IPS-18c (cell line): ENCODE measurements at regions not wholly inside any gene's neighbourhood (a gene's known extent, or its start where the extent isn't known, plus 50 kb on each side); places are given as distances from the start of the nearest gene placed in this dataset.

ENCODE experiments used
- H3K4me3 ChIP-seq: 2 replicates; pipeline ENCODE4 v1.7.0; 2013; ENCODE audit warnings: low read depth, mild to moderate bottlenecking, low read length, moderate library complexity; ENCODE audit not compliant: insufficient read depth
- H3K9me3 ChIP-seq: one replicate; pipeline ENCODE4 v1.6.1; 2013; ENCODE audit warnings: mild to moderate bottlenecking, low read length, moderate library complexity; ENCODE audit not compliant: control insufficient read depth, insufficient read depth

- no peaks in the 10 kb centered on the region for H3K9me3 ChIP-seq
- H3K4me3 ChIP-seq = no peak overlapping the region
These were observed 221.1 kb upstream of the SALL3 start for GRCh38 chr18:78758496-78758895.

GRCh38 chr18:78762753-78763152 lies 216.9 kb upstream of the SALL3 start:
- H3K9me3 ChIP-seq = no peaks in the 10 kb centered on the region
- H3K4me3 ChIP-seq = no peak overlapping the region

- H3K9me3 ChIP-seq = no peaks in the 10 kb centered on the region
These were observed 215.1 kb upstream of the SALL3 start for GRCh38 chr18:78764544-78764943.

GRCh38 chr18:78765142-78765541 lies 214.5 kb upstream of the SALL3 start:
- Histone ChIP-seq H3K9me3 (no peaks in the 10 kb centered on the region), H3K4me3 (no peak overlapping the region)

More at GRCh38 chr18:78764544-78764943, 215.1 kb upstream of the SALL3 start:
- no peak overlapping the region for H3K4me3 ChIP-seq

GRCh38 chr18:78765637-78766281 lies 213.9 kb upstream of the SALL3 start:
- Histone ChIP-seq H3K4me3 (no peak overlapping the region), H3K9me3 (no peaks in the 10 kb centered on the region)

- Histone ChIP-seq H3K9me3 (no peaks in the 10 kb centered on the region), H3K4me3 (no peak overlapping the region)
These were observed 212.7 kb upstream of the SALL3 start for GRCh38 chr18:78766651-78767533.

- Histone ChIP-seq H3K4me3 (no peak overlapping the region), H3K9me3 (no peaks in the 10 kb centered on the region)
These were observed 212.0 kb upstream of the SALL3 start for GRCh38 chr18:78767648-78768071.

- no peak overlapping the region for H3K4me3 ChIP-seq
- H3K9me3 ChIP-seq = no peaks in the 10 kb centered on the region
These were observed 211.4 kb upstream of the SALL3 start for GRCh38 chr18:78768221-78768620.

GRCh38 chr18:78768656-78769501 lies 210.7 kb upstream of the SALL3 start:
- H3K4me3 ChIP-seq = no peak overlapping the region
- no peaks in the 10 kb centered on the region for H3K9me3 ChIP-seq

- H3K4me3 ChIP-seq = no peak overlapping the region
- H3K9me3 ChIP-seq = no peaks in the 10 kb centered on the region
These were observed 210.0 kb upstream of the SALL3 start for GRCh38 chr18:78769502-78770105.

GRCh38 chr18:78770139-78770822 lies 209.3 kb upstream of the SALL3 start:
- no peaks in the 10 kb centered on the region for H3K9me3 ChIP-seq

GRCh38 chr18:78770823-78771139 lies 208.8 kb upstream of the SALL3 start:
- no peak overlapping the region for H3K4me3 ChIP-seq
- no peaks in the 10 kb centered on the region for H3K9me3 ChIP-seq

More at GRCh38 chr18:78770139-78770822, 209.3 kb upstream of the SALL3 start:
- H3K4me3 ChIP-seq = no peak overlapping the region

GRCh38 chr18:78771496-78772359 lies 207.9 kb upstream of the SALL3 start:
- no peak overlapping the region for H3K4me3 ChIP-seq
- H3K9me3 ChIP-seq = no peaks in the 10 kb centered on the region

GRCh38 chr18:78772360-78773302 lies 207.0 kb upstream of the SALL3 start:
- Histone ChIP-seq H3K4me3 (no peak overlapping the region), H3K9me3 (no peaks in the 10 kb centered on the region)

- H3K4me3 ChIP-seq = no peak overlapping the region
- H3K9me3 ChIP-seq = no peaks in the 10 kb centered on the region
These were observed 206.3 kb upstream of the SALL3 start for GRCh38 chr18:78773303-78773755.
